ENCODE measurements at regions not wholly inside any gene's neighbourhood (a gene's known extent, or its start where the extent isn't known, plus 50 kb on each side); places are given as distances from the start of the nearest gene placed in this dataset.

GRCh38 chr16:65994291-65994690 is 372.2 kb upstream of the CDH5 start:
- Histone ChIP-seq H3K27ac (no peak overlapping the region), H3K4me3 (no peak overlapping the region), H3K4me1 (replicated peaks in 1 of 2) (peaks cover 0 to 9% of the 10 kb centered on the region in 2 donors)
- in situ Hi-C loops (cut with MboI; ENCODE audit: low pct_unique_long_range_greater_than_20kb in 2 of 9, low sequenced_read_pairs in 9 of 9, unreplicated experiment in 9 of 9), result no loop called here
- 20 to 80% (median 33%) methylated on average over 1 to 2 of the region's 2 CpGs; no CpG with 5 or more reads in 4 of the 10 experiments for WGBS, 10 experiments
- no peak for ATAC-seq (replicated peaks in 6 of 8)

DNA sequence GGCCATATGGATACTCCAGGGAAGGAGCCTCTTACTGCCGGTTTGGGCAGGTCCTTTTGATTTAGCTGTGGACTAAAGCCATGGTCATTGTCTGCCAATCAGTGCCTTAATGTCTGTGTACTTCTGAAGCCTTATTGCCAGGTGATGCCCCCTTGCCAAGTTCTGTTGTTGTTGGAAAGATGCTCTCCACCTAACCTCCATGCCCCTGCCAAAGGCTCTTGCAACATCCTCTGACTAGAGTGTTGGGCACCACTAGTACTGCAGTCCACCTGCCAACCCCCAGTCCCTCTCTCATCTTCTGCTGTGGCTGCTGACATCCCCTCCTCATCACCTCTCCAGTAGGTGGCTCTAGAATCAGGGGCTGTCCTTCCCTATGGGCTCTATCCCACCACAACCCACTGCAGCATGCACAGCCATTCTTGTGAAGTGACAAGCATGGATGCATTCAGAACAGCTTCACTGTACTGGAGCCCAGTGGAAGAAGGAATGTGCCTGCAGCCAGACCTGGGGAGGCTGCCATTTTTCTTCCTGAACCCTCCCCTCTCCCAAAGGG is 375.3 kb upstream of the CDH5 start:
- ATAC-seq (replicated peaks in 6 of 8), result peak in 1 of 8 experiments; percentile 47
- in situ Hi-C loops (cut with MboI; ENCODE audit: low pct_unique_long_range_greater_than_20kb in 2 of 9, low sequenced_read_pairs in 9 of 9, unreplicated experiment in 9 of 9), result no loop called here
- no peak overlapping the region for H3K27ac ChIP-seq
- H3K4me1 ChIP-seq (replicated peaks in 1 of 2), result peaks cover 0 to 9% of the 10 kb centered on the region in 2 donors
- no peak overlapping the region for H3K4me3 ChIP-seq
- 63 to 100% (median 92%) methylated on average over 1 of the region's 1 CpG; no CpG with 5 or more reads in 6 of the 10 experiments for WGBS, 10 experiments

DNA sequence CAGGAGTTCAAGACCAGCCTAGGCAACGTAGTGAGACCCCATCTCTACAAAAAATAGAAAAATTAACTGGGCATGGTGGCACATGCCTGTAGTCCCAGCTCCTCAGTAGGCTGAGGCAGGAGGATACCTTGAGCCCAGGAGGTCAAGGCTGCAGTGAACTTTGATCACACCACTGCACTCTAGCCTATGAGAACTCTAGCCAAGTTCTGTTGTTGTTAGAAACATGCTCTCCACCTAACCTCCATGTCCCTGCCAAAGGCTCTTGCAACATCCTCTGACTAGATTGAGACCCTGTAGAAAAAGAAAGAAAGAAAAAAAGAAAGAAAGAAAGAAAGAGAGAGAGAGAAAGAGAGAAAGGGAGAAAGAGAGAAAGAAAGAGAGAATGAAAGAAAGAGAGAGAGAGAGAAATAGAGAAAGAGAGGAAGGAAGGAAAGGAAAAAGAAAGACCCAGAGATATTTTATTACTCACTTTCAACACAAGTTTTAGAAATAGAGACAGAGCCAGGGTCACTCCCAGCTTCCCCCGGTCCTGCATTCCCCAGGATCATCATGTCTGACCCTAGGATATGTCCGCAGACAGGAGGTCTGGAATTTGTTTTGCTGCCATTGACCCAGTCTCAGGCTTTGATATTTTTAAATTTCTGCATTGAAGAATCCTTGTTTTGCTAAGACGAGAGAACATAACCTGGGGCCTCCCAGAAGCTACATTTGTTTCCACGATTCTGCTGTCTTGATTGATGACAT is 376.5 kb upstream of the CDH5 start:
- Histone ChIP-seq H3K27ac (no peak overlapping the region), H3K4me3 (no peak overlapping the region), H3K4me1 (replicated peaks in 1 of 2) (peaks cover 0 to 9% of the 10 kb centered on the region in 2 donors)
- ATAC-seq (replicated peaks in 6 of 8), result no peak
- in situ Hi-C loops (cut with MboI; ENCODE audit: low pct_unique_long_range_greater_than_20kb in 2 of 9, low sequenced_read_pairs in 9 of 9, unreplicated experiment in 9 of 9), result no loop called here
- WGBS, 10 experiments, result 41 to 97% (median 82%) methylated on average over 1 to 4 of the region's 5 CpGs; no CpG with 5 or more reads in 1 of the 10 experiments

- no peak overlapping the region for H3K4me3 ChIP-seq
- H3K4me1 ChIP-seq (replicated peaks in 1 of 2), result peaks cover 0 to 7% of the 10 kb centered on the region in 2 donors
- WGBS, 10 experiments, result 50 to 96% (median 83%) methylated on average over 1 to 7 of the region's 8 CpGs; no CpG with 5 or more reads in 1 of the 10 experiments
- in situ Hi-C loops (cut with MboI; ENCODE audit: low pct_unique_long_range_greater_than_20kb in 2 of 9, low sequenced_read_pairs in 9 of 9, unreplicated experiment in 9 of 9), result no loop called here
- H3K27ac ChIP-seq, result no peak overlapping the region
- peak in 1 of 8 experiments; percentile 41 for ATAC-seq (replicated peaks in 6 of 8)
Measured at GRCh38 chr16:65988024-65988595, 378.4 kb upstream of the CDH5 start.

DNA sequence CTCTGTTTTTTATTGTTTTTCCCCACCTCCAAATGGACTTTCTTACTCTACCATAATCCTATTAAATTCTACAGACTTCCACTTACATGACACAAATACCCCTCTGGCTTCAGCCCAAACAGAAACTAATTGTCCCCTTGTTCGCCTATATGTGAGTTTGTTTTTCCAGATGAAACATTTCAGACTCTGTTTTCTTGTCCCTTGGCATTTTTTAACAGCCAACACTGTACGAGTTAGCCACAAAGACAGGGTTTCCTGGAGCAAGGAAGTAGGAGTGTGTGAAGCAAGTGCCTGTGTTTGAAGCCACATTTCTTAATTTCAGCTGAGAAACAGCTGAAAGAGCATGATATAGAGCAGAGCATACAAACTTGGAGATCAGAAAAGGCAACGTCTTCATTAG is 382.2 kb upstream of the CDH5 start:
- Histone ChIP-seq H3K4me1 (replicated peaks in 1 of 2) (no peaks in the 10 kb centered on the region), H3K27ac (no peak overlapping the region), H3K4me3 (no peak overlapping the region)
- no peak for ATAC-seq (replicated peaks in 6 of 8)
- 24 to 89% (median 71%) methylated on average over 1 to 3 of the region's 3 CpGs for WGBS, 10 experiments
- in situ Hi-C loops (cut with MboI; ENCODE audit: low pct_unique_long_range_greater_than_20kb in 2 of 9, low sequenced_read_pairs in 9 of 9, unreplicated experiment in 9 of 9), result no loop called here

DNA sequence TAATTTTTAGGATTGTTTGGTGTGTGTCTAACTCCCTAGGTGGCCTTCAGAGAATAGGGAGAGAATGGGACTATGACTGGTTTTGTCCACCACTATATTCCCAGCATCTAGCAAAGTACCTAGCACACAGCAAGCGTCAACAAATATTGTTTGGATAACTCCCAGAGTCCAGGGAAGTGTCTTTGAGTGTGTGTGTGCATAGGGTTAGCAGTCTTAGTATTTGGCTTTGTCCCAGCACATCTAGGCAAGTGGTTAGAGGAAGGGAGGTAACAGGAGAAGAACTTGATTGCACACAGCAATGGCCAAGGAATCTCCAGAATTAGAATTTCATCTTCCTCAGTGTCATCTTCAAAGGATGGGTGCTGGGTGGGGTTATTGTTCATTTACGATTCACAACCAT is 385.4 kb upstream of the CDH5 start:
- peak in 3 of 8 experiments; percentile 51 to 81 (median 59) for ATAC-seq (replicated peaks in 6 of 8)
- in situ Hi-C loops (cut with MboI; ENCODE audit: low pct_unique_long_range_greater_than_20kb in 2 of 9, low sequenced_read_pairs in 9 of 9, unreplicated experiment in 9 of 9), result no loop called here
- 67 to 100% methylated on average over 1 of the region's 2 CpGs; no CpG with 5 or more reads in 8 of the 10 experiments for WGBS, 10 experiments
- no peaks in the 10 kb centered on the region for H3K4me1 ChIP-seq (replicated peaks in 1 of 2)
- H3K4me3 ChIP-seq, result no peak overlapping the region
- H3K27ac ChIP-seq, result no peak overlapping the region

GRCh38 chr16:65975049-65975708 is 391.3 kb upstream of the CDH5 start:
- 84 to 100% (median 93%) methylated on average over 2 to 7 of the region's 7 CpGs; no CpG with 5 or more reads in 4 of the 10 experiments for WGBS, 10 experiments
- Histone ChIP-seq H3K4me3 (no peak overlapping the region), H3K4me1 (replicated peaks in 1 of 2) (no peaks in the 10 kb centered on the region), H3K27ac (no peak overlapping the region)
- peak in 3 of 8 experiments; percentile 67 to 96 (median 74) for ATAC-seq (replicated peaks in 6 of 8)
- in situ Hi-C loops (cut with MboI; ENCODE audit: low pct_unique_long_range_greater_than_20kb in 2 of 9, low sequenced_read_pairs in 9 of 9, unreplicated experiment in 9 of 9), result no loop called here

DNA sequence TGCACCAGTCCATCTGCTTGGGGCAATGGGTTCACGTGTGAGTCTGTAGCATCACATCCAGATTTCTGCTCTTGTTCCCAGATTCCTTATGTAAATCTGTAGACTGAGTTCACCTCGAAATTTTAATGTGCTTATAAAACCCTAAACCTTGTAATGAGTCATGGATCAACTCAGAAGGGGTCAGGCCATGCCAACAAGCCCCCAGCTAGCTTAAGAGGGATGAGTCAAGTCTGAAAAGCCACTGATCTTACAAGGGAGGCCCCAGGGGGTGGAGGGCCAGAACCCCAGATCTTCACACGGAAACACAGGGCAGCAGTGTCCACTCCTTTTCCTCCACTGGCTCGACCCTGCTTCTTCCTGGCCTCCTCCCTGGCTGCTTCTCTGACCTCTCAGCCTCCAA is 399.1 kb upstream of the CDH5 start:
- ATAC-seq (replicated peaks in 6 of 8), result no peak
- H3K27ac ChIP-seq, result no peak overlapping the region
- no peak overlapping the region for H3K4me3 ChIP-seq
- in situ Hi-C loops (cut with MboI; ENCODE audit: low pct_unique_long_range_greater_than_20kb in 2 of 9, low sequenced_read_pairs in 9 of 9, unreplicated experiment in 9 of 9), result loop anchor here in 1 of 9 experiments (25.0 kb wide), 1 partner anchor 105 kb away; no protein-coding TSS in a partner anchor
- 50 to 88% (median 64%) methylated on average over 1 to 4 of the region's 4 CpGs; no CpG with 5 or more reads in 3 of the 10 experiments for WGBS, 10 experiments
- no peaks in the 10 kb centered on the region for H3K4me1 ChIP-seq (replicated peaks in 1 of 2)

DNA sequence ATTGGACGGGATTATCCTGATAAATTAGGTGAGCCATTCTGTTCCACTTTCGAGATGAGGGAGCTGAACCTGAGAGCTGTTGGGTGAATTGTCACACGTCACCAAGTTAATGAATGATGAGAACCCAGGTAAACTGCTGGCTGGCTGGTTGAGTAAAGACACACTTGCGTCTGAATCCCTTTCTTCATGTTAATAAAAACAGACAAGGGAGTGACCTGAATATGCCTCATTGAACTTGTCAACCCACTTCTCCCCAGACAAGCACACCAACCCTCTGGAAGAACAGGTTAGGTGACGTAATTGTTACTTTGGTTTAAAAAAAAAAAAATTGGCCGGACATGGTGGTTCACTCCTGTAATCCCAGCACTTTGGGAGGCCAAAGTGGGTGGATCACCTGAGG is 400.9 kb upstream of the CDH5 start:
- H3K4me3 ChIP-seq, result no peak overlapping the region
- in situ Hi-C loops (cut with MboI; ENCODE audit: low pct_unique_long_range_greater_than_20kb in 2 of 9, low sequenced_read_pairs in 9 of 9, unreplicated experiment in 9 of 9), result loop anchor here in 1 of 9 experiments (25.0 kb wide), 1 partner anchor 103 kb away; no protein-coding TSS in a partner anchor
- 79 to 100% (median 93%) methylated on average over 1 to 6 of the region's 6 CpGs; no CpG with 5 or more reads in 2 of the 10 experiments for WGBS, 10 experiments

DNA sequence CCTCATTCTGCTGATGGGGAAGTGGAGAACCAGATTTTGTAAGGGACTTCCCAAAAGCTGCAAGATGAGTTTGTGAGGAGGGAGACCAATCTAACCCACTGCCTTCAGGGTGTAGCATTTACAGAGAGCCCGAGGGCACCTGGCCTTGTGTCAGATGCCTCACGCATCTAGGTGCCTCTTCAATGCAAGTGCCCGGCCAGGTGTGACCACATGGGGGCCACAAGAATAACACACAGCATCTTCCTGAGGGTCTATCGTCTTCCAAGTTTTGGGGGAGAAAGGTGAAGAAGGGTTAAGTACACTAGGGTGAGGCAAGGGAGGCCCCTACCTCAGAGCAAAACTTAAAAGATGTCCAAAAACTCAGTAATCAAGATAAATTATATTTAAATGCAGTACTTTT is 401.7 kb upstream of the CDH5 start:
- WGBS, 10 experiments, result 20 to 100% (median 80%) methylated on average over 1 to 3 of the region's 4 CpGs; no CpG with 5 or more reads in 6 of the 10 experiments
- Histone ChIP-seq H3K4me1 (replicated peaks in 1 of 2) (no peaks in the 10 kb centered on the region), H3K4me3 (no peak overlapping the region), H3K27ac (no peak overlapping the region)
- ATAC-seq (replicated peaks in 6 of 8), result no peak
- in situ Hi-C loops (cut with MboI; ENCODE audit: low pct_unique_long_range_greater_than_20kb in 2 of 9, low sequenced_read_pairs in 9 of 9, unreplicated experiment in 9 of 9), result loop anchor here in 1 of 9 experiments (25.0 kb wide), 1 partner anchor 102 kb away; no protein-coding TSS in a partner anchor

More for the DNA sequence above, 400.9 kb upstream of the CDH5 start:
- ATAC-seq (replicated peaks in 6 of 8), result no peak
- Histone ChIP-seq H3K4me1 (replicated peaks in 1 of 2) (no peaks in the 10 kb centered on the region), H3K27ac (no peak overlapping the region)

- in situ Hi-C loops (cut with MboI; ENCODE audit: low pct_unique_long_range_greater_than_20kb in 2 of 9, low sequenced_read_pairs in 9 of 9, unreplicated experiment in 9 of 9), result loop anchor here in 1 of 9 experiments (25.0 kb wide), 1 partner anchor 99 kb away; no protein-coding TSS in a partner anchor
- no peak overlapping the region for H3K4me3 ChIP-seq
- ATAC-seq (replicated peaks in 6 of 8), result peak in 3 of 8 experiments; percentile 44 to 76 (median 59)
- H3K27ac ChIP-seq, result no peak overlapping the region
- H3K4me1 ChIP-seq (replicated peaks in 1 of 2), result no peaks in the 10 kb centered on the region
- 40 to 90% (median 63%) methylated on average over 1 to 3 of the region's 4 CpGs; no CpG with 5 or more reads in 6 of the 10 experiments for WGBS, 10 experiments
Measured at GRCh38 chr16:65961476-65962143, 404.9 kb upstream of the CDH5 start.

DNA sequence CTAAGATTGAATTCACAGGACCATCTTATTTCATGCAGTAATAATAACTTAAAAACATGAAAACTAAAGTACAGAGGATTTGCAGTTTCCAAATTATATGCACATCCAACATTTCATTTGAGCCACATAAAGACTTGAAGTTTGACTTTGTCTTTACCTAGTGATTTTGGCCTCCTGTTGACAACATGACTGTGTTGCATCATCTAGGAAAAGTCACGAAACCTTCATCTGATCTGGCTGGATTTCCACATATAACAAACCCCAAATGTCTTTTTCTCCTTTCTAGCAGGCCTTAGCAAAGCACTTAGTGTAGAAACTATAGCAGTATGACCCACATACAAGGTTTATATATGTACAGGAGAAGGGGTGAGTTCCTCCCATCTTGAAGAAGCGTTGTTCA is 406.5 kb upstream of the CDH5 start:
- WGBS, 10 experiments, result 14 to 100% (median 67%) methylated on average over 1 to 2 of the region's 2 CpGs; no CpG with 5 or more reads in 4 of the 10 experiments

More for the DNA sequence above, 406.5 kb upstream of the CDH5 start:
- no peak for ATAC-seq (replicated peaks in 6 of 8)
- in situ Hi-C loops (cut with MboI; ENCODE audit: low pct_unique_long_range_greater_than_20kb in 2 of 9, low sequenced_read_pairs in 9 of 9, unreplicated experiment in 9 of 9), result loop anchor here in 1 of 9 experiments (25.0 kb wide), 1 partner anchor 98 kb away; no protein-coding TSS in a partner anchor
- no peak overlapping the region for H3K27ac ChIP-seq
- H3K4me3 ChIP-seq, result no peak overlapping the region
- H3K4me1 ChIP-seq (replicated peaks in 1 of 2), result no peaks in the 10 kb centered on the region
